DOHH2 (cell line): ENCODE measurements at regions not wholly inside any gene's neighbourhood (a gene's known extent, or its start where the extent isn't known, plus 50 kb on each side); places are given as distances from the start of the nearest gene placed in this dataset.

Source experiments
- CTCF ChIP-seq: fragments of 200-600 bp; sonication (generic); IDR thresholded peaks from one replicate; pipeline ENCODE4 v1.5.1; 2014; ENCODE audit warnings: antibody characterized with exemption, mild to moderate bottlenecking, low read depth, low read length; ENCODE audit not compliant: poor library complexity, severe bottlenecking
- EZH2phosphoT487 ChIP-seq: fragments of 200-600 bp; sonication (generic); IDR thresholded peaks from 2 replicates; pipeline ENCODE4 v1.6.1; 2017; ENCODE audit warnings: borderline replicate concordance, mild to moderate bottlenecking, antibody characterized with exemption, low read length, moderate library complexity, mixed read lengths

DNA sequence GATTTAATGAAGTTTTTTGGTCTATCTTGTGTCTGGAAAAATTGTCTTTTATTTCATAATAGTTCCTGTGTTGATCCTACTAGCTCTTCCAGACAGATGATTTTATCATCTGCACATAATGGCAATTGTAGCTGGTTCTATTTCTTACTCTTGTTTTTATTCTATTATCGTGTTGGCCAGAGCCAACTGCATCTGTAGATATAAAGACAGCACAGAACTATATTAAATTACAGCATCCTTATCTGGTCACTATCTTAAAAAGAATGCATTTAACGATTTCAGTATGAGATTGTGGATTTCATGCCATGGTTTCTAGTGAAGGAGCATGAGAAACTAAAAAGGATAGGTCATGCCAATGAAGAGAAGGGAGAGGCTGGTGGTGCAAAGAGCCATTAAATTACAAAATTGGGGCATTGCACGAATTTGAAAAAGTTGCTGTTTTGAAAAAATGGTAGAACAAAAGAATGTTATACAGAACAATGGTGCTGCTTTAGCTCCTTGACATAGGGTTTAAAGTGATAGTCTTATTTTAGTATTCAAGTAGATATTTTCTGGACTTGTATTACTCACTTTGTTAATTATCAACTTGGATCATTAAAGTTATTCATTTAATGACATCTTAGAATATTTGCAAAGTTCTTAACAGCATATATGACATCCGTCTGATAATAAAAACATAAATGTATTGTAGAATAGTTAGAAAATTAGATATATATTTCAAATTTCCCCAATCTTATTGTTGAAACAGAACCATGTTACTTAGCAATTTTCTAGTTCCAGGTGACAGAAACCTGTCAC lies 1250.3 kb downstream of the REEP3 start:
- TF ChIP-seq CTCF (no peak), EZH2phosphoT487 (no peak)
